ENCODE measurements at regions not wholly inside any gene's neighbourhood (a gene's known extent, or its start where the extent isn't known, plus 50 kb on each side); places are given as distances from the start of the nearest gene placed in this dataset.

- Histone ChIP-seq H3K27me3 (ENCODE audit: control insufficient read depth, insufficient read depth, low read length) (no peaks in the 10 kb centered on the region), H3K36me3 (ENCODE audit: control insufficient read depth, insufficient read depth, low read length) (no peaks in the 10 kb centered on the region), H3K4me3 (ENCODE audit: low read depth, low read length) (no peak overlapping the region)
- no peak for TF ChIP-seq CTCF (IDR thresholded peaks at IDR 0.05; ENCODE audit: insufficient read depth, low read length, poor library complexity, severe bottlenecking)
- no peak for DNase-seq (ENCODE audit: low read depth)
Observed at GRCh38 chr7:67791918-67792317, 795.3 kb downstream of the TYW1 start.

GRCh38 chr7:67794544-67794943, 797.9 kb downstream of the TYW1 start:
- H3K4me3 ChIP-seq (ENCODE audit: low read depth, low read length), result no peak overlapping the region
- no peak for DNase-seq (ENCODE audit: low read depth)
- TF ChIP-seq CTCF (IDR thresholded peaks at IDR 0.05; ENCODE audit: insufficient read depth, low read length, poor library complexity, severe bottlenecking), result no peak
- no peaks in the 10 kb centered on the region for H3K36me3 ChIP-seq (ENCODE audit: control insufficient read depth, insufficient read depth, low read length)
- H3K27me3 ChIP-seq (ENCODE audit: control insufficient read depth, insufficient read depth, low read length), result no peaks in the 10 kb centered on the region

- TF ChIP-seq CTCF (IDR thresholded peaks at IDR 0.05; ENCODE audit: insufficient read depth, low read length, poor library complexity, severe bottlenecking), result no peak
- no peaks in the 10 kb centered on the region for H3K27me3 ChIP-seq (ENCODE audit: control insufficient read depth, insufficient read depth, low read length)
- DNase-seq (ENCODE audit: low read depth), result no peak
- H3K36me3 ChIP-seq (ENCODE audit: control insufficient read depth, insufficient read depth, low read length), result no peaks in the 10 kb centered on the region
- H3K4me3 ChIP-seq (ENCODE audit: low read depth, low read length), result no peak overlapping the region
Observed at GRCh38 chr7:67803789-67804188, 807.2 kb downstream of the TYW1 start.

- Histone ChIP-seq H3K27me3 (ENCODE audit: control insufficient read depth, insufficient read depth, low read length) (no peaks in the 10 kb centered on the region), H3K36me3 (ENCODE audit: control insufficient read depth, insufficient read depth, low read length) (no peaks in the 10 kb centered on the region), H3K4me3 (ENCODE audit: low read depth, low read length) (no peak overlapping the region)
- TF ChIP-seq CTCF (IDR thresholded peaks at IDR 0.05; ENCODE audit: insufficient read depth, low read length, poor library complexity, severe bottlenecking), result no peak
- no peak for DNase-seq (ENCODE audit: low read depth)
Observed at GRCh38 chr7:67805921-67806471, 809.4 kb downstream of the TYW1 start.

- DNase-seq (ENCODE audit: low read depth), result no peak
- no peaks in the 10 kb centered on the region for H3K36me3 ChIP-seq (ENCODE audit: control insufficient read depth, insufficient read depth, low read length)
- no peak for TF ChIP-seq CTCF (IDR thresholded peaks at IDR 0.05; ENCODE audit: insufficient read depth, low read length, poor library complexity, severe bottlenecking)
- H3K4me3 ChIP-seq (ENCODE audit: low read depth, low read length), result no peak overlapping the region
- no peaks in the 10 kb centered on the region for H3K27me3 ChIP-seq (ENCODE audit: control insufficient read depth, insufficient read depth, low read length)
Observed at GRCh38 chr7:67807826-67808225, 811.2 kb downstream of the TYW1 start.

GRCh38 chr7:67809586-67809985, 813.0 kb downstream of the TYW1 start:
- Histone ChIP-seq H3K4me3 (ENCODE audit: low read depth, low read length) (no peak overlapping the region), H3K36me3 (ENCODE audit: control insufficient read depth, insufficient read depth, low read length) (no peaks in the 10 kb centered on the region), H3K27me3 (ENCODE audit: control insufficient read depth, insufficient read depth, low read length) (no peaks in the 10 kb centered on the region)
- DNase-seq (ENCODE audit: low read depth), result no peak
- TF ChIP-seq CTCF (IDR thresholded peaks at IDR 0.05; ENCODE audit: insufficient read depth, low read length, poor library complexity, severe bottlenecking), result no peak
